ENCODE measurements at regions not wholly inside any gene's neighbourhood (a gene's known extent, or its start where the extent isn't known, plus 50 kb on each side); places are given as distances from the start of the nearest gene placed in this dataset.

GRCh38 chr7:18420748-18421147 is 74.8 kb upstream of the HDAC9 start:
- TF ChIP-seq, protein P1, sequence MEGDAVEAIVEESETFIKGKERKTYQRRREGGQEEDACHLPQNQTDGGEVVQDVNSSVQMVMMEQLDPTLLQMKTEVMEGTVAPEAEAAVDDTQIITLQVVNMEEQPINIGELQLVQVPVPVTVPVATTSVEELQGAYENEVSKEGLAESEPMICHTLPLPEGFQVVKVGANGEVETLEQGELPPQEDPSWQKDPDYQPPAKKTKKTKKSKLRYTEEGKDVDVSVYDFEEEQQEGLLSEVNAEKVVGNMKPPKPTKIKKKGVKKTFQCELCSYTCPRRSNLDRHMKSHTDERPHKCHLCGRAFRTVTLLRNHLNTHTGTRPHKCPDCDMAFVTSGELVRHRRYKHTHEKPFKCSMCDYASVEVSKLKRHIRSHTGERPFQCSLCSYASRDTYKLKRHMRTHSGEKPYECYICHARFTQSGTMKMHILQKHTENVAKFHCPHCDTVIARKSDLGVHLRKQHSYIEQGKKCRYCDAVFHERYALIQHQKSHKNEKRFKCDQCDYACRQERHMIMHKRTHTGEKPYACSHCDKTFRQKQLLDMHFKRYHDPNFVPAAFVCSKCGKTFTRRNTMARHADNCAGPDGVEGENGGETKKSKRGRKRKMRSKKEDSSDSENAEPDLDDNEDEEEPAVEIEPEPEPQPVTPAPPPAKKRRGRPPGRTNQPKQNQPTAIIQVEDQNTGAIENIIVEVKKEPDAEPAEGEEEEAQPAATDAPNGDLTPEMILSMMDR (IDR thresholded peaks at IDR 0.05; ENCODE audit: low read depth, low read length): no peak
- no peak for TF ChIP-seq POLR2A (IDR thresholded peaks at IDR 0.05; ENCODE audit: extremely low read depth, insufficient read length)
- TF ChIP-seq, protein P2, sequence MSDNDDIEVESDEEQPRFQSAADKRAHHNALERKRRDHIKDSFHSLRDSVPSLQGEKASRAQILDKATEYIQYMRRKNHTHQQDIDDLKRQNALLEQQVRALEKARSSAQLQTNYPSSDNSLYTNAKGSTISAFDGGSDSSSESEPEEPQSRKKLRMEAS (IDR thresholded peaks at IDR 0.05; ENCODE audit: low read depth, low read length): no peak

Data from NB4 (cell line).